Pancreas (tissue), 10 donors: ENCODE measurements at regions not wholly inside any gene's neighbourhood (a gene's known extent, or its start where the extent isn't known, plus 50 kb on each side); places are given as distances from the start of the nearest gene placed in this dataset.

Source experiments
- ATAC-seq, 4 donors: fragments of 200-7000 bp; cut with Tn5 transposase; one replicate each; pipeline versions ENCODE4 v1.8.0 to v1.9.1; 2020; ENCODE audit warnings: mild to moderate bottlenecking in 4 of 4, moderate library complexity in 4 of 4
- DNase-seq, 6 donors: peaks; one replicate each; pipeline ENCODE4 v3.0.0-alpha.2; 2020
- FAIRE-seq: peaks from 2 replicates; lab custom pipeline; 2012; peaks lifted over from hg19 to GRCh38; lab: Jason Lieb, UNC
- H3K27ac ChIP-seq, 4 donors: fragments of 200-600 bp; sonication (generic); 1 replicate in 3 of 4; 2 replicates in 1 of 4; pipeline versions ENCODE4 v1.5.0 to v1.8.0; 2020
- H3K27me3 ChIP-seq, 4 donors: fragments of 200-600 bp; one replicate each; pipeline ENCODE4 v1.8.0; 2021
- H3K36me3 ChIP-seq, 3 donors: fragments of 200-600 bp; sonication (generic) in 1 of 3; one replicate each; pipeline versions ENCODE4 v1.5.0 to v1.8.0; 2020 to 2021
- H3K4me1 ChIP-seq, 3 donors: fragments of 200-600 bp; one replicate each; pipeline ENCODE4 v1.8.0; 2021
- H3K4me3 ChIP-seq, 4 donors: fragments of 200-600 bp; sonication (generic) in 2 of 4; one replicate each; pipeline versions ENCODE4 v1.5.0 to v1.8.0; 2020 to 2021
- H3K9me3 ChIP-seq, 4 donors: fragments of 200-600 bp; one replicate each; pipeline ENCODE4 v1.8.0; 2021
- WGBS, 2 donors: extraction: QIAGEN DNeasy Blood & Tissue Kit; methylation state at CpG; one replicate each; pipeline ENCODE4 v1.1.7; 2013; 5-methylcytosine and 5-hydroxymethylcytosine counted together
- intact Hi-C, 3 donors: fragments of 100-400 bp; cut with DNase I; formaldehyde crosslinking; loops; one replicate each; pipeline versions ENCODE4 v1.11.1 to v1.14.2; 2022
- TF ChIP-seq, protein P1 (sequence below), 4 donors: fragments of 200-600 bp; sonication (generic) in 3 of 4; IDR thresholded peaks; one replicate each; pipeline versions ENCODE4 v1.5.0 to v1.8.0; 2021; ENCODE audit warnings: antibody characterized with exemption in 4 of 4
- donor health status: healthy with polysubstance abuse.
- donor health status: DM: no; HTN: no; CAD: no; lungs with moderate emphysema.
- donor health status: DM: no; HTN: no; CAD: no.
- donor health status: control.
- donor health status: control.
- donor health status: Bipolar disorder and iron deficiency.
- donor health status: DM: yes; HTN: yes; CAD: no.
- donor health status: DM: no; HTN: no; CAD: no.
- donor health status: DM: no; HTN: no; CAD: no.
- donor health status: DM: yes; HTN: yes; CAD: no.

DNA sequence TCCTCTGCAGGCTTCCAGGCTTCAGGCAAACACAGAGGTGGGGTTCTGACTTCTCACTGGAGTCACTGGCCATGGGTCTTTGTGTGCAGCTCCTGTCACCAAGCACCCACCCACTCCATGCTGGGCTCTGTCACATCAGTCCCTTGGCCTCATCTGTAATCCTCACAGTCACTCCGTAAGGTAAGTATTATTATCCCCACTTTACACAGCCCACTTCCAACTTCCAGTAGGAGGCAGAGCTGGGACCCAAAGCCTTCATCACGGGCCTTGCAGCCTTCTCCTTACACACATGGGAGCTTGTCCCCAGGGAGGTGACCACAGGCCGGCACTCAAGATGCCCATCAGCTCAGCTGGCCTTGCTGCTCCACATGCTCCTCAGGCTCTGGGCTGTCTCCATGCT, 266.7 kb upstream of the B3GAT1 start:
- TF ChIP-seq, protein P1, sequence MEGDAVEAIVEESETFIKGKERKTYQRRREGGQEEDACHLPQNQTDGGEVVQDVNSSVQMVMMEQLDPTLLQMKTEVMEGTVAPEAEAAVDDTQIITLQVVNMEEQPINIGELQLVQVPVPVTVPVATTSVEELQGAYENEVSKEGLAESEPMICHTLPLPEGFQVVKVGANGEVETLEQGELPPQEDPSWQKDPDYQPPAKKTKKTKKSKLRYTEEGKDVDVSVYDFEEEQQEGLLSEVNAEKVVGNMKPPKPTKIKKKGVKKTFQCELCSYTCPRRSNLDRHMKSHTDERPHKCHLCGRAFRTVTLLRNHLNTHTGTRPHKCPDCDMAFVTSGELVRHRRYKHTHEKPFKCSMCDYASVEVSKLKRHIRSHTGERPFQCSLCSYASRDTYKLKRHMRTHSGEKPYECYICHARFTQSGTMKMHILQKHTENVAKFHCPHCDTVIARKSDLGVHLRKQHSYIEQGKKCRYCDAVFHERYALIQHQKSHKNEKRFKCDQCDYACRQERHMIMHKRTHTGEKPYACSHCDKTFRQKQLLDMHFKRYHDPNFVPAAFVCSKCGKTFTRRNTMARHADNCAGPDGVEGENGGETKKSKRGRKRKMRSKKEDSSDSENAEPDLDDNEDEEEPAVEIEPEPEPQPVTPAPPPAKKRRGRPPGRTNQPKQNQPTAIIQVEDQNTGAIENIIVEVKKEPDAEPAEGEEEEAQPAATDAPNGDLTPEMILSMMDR (IDR thresholded peaks at IDR 0.05) = no peak
- Histone ChIP-seq H3K4me1 (no peaks in the 10 kb centered on the region), H3K27ac (no peak overlapping the region), H3K27me3 (peaks cover 0 to 6% (median 0%) of the 10 kb centered on the region in 4 donors), H3K4me3 (no peak overlapping the region), H3K36me3 (no peaks in the 10 kb centered on the region), H3K9me3 (no peaks in the 10 kb centered on the region)
- no peak for FAIRE-seq
- no peak for ATAC-seq
- intact Hi-C loops = no loop called here
- 59 to 85% methylated on average over 3 of the region's 3 CpGs for WGBS, 2 donors
- DNase-seq = no peak

DNA sequence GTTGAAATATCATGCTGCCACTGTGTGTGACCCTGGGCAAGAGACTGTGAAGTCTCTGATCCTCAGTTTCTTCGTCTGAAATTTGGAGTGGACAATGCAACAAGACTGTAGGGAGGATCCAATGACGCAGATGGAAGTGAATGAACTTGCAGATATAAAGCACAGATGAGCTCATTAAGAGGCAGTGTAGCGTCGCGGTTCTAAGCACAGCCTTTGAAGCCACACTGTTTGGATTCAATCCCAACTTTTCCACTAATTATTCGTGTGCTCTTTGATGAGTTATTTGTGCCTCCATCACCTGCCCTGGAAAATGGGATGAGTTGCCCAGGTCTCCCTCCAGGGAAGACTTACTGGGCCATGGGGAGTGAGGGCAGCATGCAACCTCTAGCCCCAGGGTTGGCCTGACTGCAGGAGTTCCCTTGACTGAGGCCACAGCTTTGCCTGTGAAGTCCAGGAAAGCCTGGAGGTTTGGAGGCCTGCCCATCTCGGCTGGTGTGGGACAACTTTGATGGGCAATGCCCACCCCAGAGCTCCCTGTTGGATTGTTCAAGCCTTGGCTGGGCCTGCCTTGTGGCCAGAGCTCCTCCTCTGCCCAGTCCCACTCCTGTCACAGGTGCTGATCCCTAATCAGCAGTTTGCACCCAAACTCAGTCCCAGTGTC, 266.0 kb upstream of the B3GAT1 start:
- Histone ChIP-seq H3K36me3 (no peaks in the 10 kb centered on the region), H3K4me1 (no peaks in the 10 kb centered on the region), H3K27me3 (peaks cover 0 to 6% (median 0%) of the 10 kb centered on the region in 4 donors), H3K27ac (no peak overlapping the region), H3K9me3 (no peaks in the 10 kb centered on the region), H3K4me3 (no peak overlapping the region)
- TF ChIP-seq, protein P1 (IDR thresholded peaks at IDR 0.05) = no peak
- no peak for FAIRE-seq
- no peak for DNase-seq
- ATAC-seq = no peak
- WGBS, 2 donors = 71 to 78% methylated on average over 7 of the region's 7 CpGs
- intact Hi-C loops = no loop called here

DNA sequence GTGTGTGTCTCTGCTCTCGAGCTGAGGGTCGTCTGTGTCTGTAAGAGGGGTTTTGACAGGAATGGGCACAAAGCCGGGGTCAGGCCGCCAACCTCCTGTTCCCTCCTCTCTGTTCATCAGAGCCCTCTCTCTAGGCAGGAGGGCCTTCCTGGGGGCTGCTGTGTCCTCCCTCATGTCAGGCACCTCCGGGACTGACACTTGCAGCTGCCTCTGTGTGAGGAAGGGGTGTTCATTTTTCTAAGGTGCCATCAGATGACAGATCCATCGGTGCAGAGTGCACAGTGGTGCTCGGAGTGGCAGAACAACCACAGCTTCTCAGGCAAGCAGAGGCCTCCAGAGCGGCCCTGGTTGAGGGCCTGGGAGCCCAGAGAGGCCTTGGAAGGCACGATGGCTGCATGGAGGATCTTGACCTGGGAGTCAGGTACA, 265.4 kb upstream of the B3GAT1 start:
- DNase-seq (no peak), ATAC-seq (no peak), FAIRE-seq (no peak)
- H3K27ac ChIP-seq = no peak overlapping the region
- H3K9me3 ChIP-seq = no peaks in the 10 kb centered on the region
- no peaks in the 10 kb centered on the region for H3K4me1 ChIP-seq
- H3K4me3 ChIP-seq = no peak overlapping the region
- no peaks in the 10 kb centered on the region for H3K36me3 ChIP-seq
- peaks cover 0 to 6% (median 0%) of the 10 kb centered on the region in 4 donors for H3K27me3 ChIP-seq
- intact Hi-C loops = no loop called here
- TF ChIP-seq, protein P1 (IDR thresholded peaks at IDR 0.05) = no peak
- WGBS, 2 donors = 62 to 73% methylated on average over 9 of the region's 9 CpGs

DNA sequence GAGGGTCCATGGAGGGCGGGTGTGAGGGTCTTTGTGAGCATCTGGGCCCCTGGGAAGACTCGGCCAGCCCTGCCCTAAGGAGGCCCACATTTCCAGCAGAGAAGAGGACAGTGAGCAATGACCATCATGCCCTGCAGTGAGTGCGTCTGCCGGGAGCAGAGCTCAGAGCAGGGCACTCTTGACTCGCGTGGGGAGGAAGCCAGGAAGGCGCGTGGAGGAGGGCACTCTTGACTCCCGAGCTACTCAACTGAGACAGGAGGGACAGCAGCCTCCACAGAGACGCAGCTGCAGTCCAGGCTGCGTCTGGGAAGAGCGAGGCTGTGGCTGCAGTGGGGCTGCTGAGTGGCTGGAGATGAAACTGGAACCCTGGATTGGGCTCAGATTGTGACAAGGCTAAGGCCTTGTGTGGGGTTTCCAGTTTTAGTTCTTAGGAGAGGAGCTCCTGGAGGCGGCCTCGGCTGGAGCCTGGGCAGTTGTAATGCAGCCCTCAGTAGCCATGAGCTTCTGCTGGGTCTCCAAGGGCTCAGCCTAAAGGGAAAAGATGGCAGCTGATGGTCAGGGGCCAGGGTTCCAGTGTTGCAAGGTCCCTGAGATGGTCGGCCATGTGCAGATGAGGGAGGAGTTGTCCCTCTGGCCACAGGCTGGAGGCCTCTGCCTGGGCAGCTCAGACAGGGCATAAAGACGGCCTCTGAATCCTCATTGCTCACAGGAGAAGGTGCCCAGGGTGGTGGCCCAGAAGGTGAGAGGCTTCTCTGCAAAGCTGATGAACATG, 264.7 kb upstream of the B3GAT1 start:
- intact Hi-C loops = no loop called here
- 69 to 85% methylated on average over 16 of the region's 16 CpGs for WGBS, 2 donors

More for the DNA sequence above, 264.7 kb upstream of the B3GAT1 start:
- no peaks in the 10 kb centered on the region for H3K4me1 ChIP-seq
- DNase-seq = no peak
- no peaks in the 10 kb centered on the region for H3K36me3 ChIP-seq
- H3K27ac ChIP-seq = no peak overlapping the region
- ATAC-seq = no peak
- no peak for FAIRE-seq
- TF ChIP-seq, protein P1 (IDR thresholded peaks at IDR 0.05) = no peak
- H3K4me3 ChIP-seq = no peak overlapping the region
- H3K9me3 ChIP-seq = no peaks in the 10 kb centered on the region
- H3K27me3 ChIP-seq = peaks cover 0 to under 1% (median 0%) of the 10 kb centered on the region in 4 donors
